Ascending aorta (tissue), 2 donors: ENCODE measurements at regions not wholly inside any gene's neighbourhood (a gene's known extent, or its start where the extent isn't known, plus 50 kb on each side); places are given as distances from the start of the nearest gene placed in this dataset.

ENCODE experiments used
- DNase-seq, 2 donors: peaks; one replicate each; pipeline ENCODE4 v3.0.0-alpha.2; 2019; ENCODE audit warnings: low spot score in 2 of 2
- H3K27ac ChIP-seq, 2 donors: fragments of 200-600 bp; sonication (generic); one replicate each; pipeline ENCODE4 v1.5.1; 2016 to 2017; ENCODE audit warnings: mild to moderate bottlenecking in 1 of 2
- H3K27me3 ChIP-seq: fragments of 200-600 bp; sonication (generic); one replicate; pipeline ENCODE4 v1.5.1; 2017
- H3K36me3 ChIP-seq, 2 donors: fragments of 200-600 bp; sonication (generic); one replicate each; pipeline ENCODE4 v1.5.1; 2016
- H3K4me1 ChIP-seq, 2 donors: fragments of 200-600 bp; sonication (generic); one replicate each; pipeline ENCODE4 v1.5.1; 2016 to 2017; ENCODE audit warnings: mild to moderate bottlenecking in 1 of 2
- H3K4me3 ChIP-seq, 2 donors: fragments of 200-600 bp; sonication (generic); one replicate each; pipeline ENCODE4 v1.5.1; 2016 to 2017; ENCODE audit warnings: mild to moderate bottlenecking in 1 of 2
- H3K9me3 ChIP-seq, 2 donors: fragments of 200-600 bp; sonication (generic); one replicate each; pipeline ENCODE4 v1.5.1; 2016
- intact Hi-C: fragments of 100-400 bp; cut with DNase I; formaldehyde crosslinking; loops from one replicate; pipeline ENCODE4 v1.15.1; 2023
- TF ChIP-seq, protein P1 (sequence below), 3 experiments: fragments of 200-600 bp in 2 of 3; fragments of 450-650 bp in 1 of 3; sonication (generic) in 2 of 3; IDR thresholded peaks; one replicate each; pipeline ENCODE4 v1.5.1; 2016 to 2019; ENCODE audit warnings: antibody characterized with exemption in 3 of 3, mild to moderate bottlenecking in 1 of 3, moderate library complexity in 1 of 3

DNA sequence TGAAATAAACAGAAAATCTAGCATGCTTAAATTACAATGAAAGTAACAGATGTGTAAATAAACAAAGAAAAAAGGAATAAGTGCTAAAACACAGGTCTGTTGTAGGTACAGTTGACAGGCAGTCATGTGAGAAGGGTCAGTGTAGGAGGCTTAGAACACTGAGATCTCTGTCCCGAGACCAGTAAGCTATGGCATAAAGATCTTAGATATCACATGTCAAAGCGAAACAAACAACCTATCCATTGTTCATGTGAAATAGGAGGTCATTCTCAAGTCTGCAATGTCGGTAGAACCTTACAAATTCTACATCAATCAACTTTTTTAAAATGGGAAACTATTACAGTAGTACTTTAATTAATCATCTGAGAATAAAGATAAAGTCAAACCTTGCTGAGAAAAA is 428.9 kb upstream of the ADGRL2 start:
- Histone ChIP-seq H3K4me1 (no peaks in the 10 kb centered on the region), H3K27me3 (no peaks in the 10 kb centered on the region), H3K9me3 (no peaks in the 10 kb centered on the region), H3K36me3 (no peaks in the 10 kb centered on the region), H3K27ac (no peak overlapping the region), H3K4me3 (no peak overlapping the region)
- intact Hi-C loops = no loop called here
- no peak for DNase-seq
- TF ChIP-seq, protein P1, sequence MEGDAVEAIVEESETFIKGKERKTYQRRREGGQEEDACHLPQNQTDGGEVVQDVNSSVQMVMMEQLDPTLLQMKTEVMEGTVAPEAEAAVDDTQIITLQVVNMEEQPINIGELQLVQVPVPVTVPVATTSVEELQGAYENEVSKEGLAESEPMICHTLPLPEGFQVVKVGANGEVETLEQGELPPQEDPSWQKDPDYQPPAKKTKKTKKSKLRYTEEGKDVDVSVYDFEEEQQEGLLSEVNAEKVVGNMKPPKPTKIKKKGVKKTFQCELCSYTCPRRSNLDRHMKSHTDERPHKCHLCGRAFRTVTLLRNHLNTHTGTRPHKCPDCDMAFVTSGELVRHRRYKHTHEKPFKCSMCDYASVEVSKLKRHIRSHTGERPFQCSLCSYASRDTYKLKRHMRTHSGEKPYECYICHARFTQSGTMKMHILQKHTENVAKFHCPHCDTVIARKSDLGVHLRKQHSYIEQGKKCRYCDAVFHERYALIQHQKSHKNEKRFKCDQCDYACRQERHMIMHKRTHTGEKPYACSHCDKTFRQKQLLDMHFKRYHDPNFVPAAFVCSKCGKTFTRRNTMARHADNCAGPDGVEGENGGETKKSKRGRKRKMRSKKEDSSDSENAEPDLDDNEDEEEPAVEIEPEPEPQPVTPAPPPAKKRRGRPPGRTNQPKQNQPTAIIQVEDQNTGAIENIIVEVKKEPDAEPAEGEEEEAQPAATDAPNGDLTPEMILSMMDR (IDR thresholded peaks at IDR 0.05) = no peak

DNA sequence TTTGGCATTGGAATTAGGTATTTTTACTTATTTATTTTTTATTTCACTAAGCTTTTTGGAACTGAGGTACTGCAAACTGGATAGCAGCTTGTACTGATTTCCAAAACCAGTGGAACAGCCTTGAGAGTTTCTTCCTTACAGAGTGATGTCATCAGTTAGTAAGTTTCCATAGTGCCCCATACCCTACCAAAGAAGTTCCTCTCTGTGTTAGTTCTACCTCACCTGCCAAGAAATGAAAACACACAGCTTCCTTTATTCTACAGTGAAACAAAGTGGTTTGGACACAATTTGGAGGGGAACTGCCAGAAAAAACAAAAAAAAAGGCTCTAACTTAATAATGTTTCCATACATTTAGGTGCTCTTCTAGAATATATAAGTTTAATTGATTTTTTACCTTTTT is 430.9 kb upstream of the ADGRL2 start:
- no peaks in the 10 kb centered on the region for H3K27me3 ChIP-seq
- no peaks in the 10 kb centered on the region for H3K9me3 ChIP-seq
- no peaks in the 10 kb centered on the region for H3K4me1 ChIP-seq
- intact Hi-C loops = no loop called here
- no peak overlapping the region for H3K4me3 ChIP-seq
- H3K27ac ChIP-seq = no peak overlapping the region
- no peaks in the 10 kb centered on the region for H3K36me3 ChIP-seq
- TF ChIP-seq, protein P1 (IDR thresholded peaks at IDR 0.05) = no peak
- DNase-seq = no peak

DNA sequence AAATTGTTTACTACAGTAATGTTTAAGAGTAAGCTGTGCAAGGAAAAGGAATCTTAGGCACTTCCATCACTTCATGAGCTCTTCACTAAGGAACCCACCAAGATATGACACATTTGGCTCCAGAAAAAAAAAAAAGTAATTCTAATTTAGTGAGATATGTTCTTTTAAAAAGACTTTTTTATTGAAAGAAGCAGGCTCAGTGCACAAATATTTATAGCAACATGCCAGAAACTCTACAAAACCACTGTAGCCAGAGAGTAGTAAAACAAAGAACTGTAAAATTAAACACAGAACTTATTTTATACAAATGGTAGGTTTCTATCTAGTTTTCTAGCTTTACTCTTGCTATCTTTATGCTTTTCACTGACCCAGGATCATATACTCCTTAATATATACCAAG is 434.6 kb upstream of the ADGRL2 start:
- no peaks in the 10 kb centered on the region for H3K9me3 ChIP-seq

GRCh38 chr1:81364088-81364487 is 436.6 kb upstream of the ADGRL2 start:
- TF ChIP-seq, protein P1 (IDR thresholded peaks at IDR 0.05) = no peak
- intact Hi-C loops = no loop called here
- Histone ChIP-seq H3K27me3 (no peaks in the 10 kb centered on the region), H3K36me3 (no peaks in the 10 kb centered on the region), H3K27ac (no peak overlapping the region), H3K4me3 (no peak overlapping the region), H3K9me3 (no peaks in the 10 kb centered on the region), H3K4me1 (no peaks in the 10 kb centered on the region)
- DNase-seq = no peak

More for the DNA sequence above, 434.6 kb upstream of the ADGRL2 start:
- Histone ChIP-seq H3K27me3 (no peaks in the 10 kb centered on the region), H3K4me1 (no peaks in the 10 kb centered on the region), H3K27ac (no peak overlapping the region), H3K36me3 (no peaks in the 10 kb centered on the region), H3K4me3 (no peak overlapping the region)
- TF ChIP-seq, protein P1 (IDR thresholded peaks at IDR 0.05) = no peak
- DNase-seq = no peak
- intact Hi-C loops = no loop called here

GRCh38 chr1:81358151-81358550 is 442.6 kb upstream of the ADGRL2 start:
- intact Hi-C loops = no loop called here
- H3K4me3 ChIP-seq = no peak overlapping the region
- no peaks in the 10 kb centered on the region for H3K36me3 ChIP-seq
- H3K27ac ChIP-seq = no peak overlapping the region
- H3K4me1 ChIP-seq = no peaks in the 10 kb centered on the region
- no peak for DNase-seq
- no peaks in the 10 kb centered on the region for H3K27me3 ChIP-seq
- TF ChIP-seq, protein P1 (IDR thresholded peaks at IDR 0.05) = no peak
- H3K9me3 ChIP-seq = no peaks in the 10 kb centered on the region

DNA sequence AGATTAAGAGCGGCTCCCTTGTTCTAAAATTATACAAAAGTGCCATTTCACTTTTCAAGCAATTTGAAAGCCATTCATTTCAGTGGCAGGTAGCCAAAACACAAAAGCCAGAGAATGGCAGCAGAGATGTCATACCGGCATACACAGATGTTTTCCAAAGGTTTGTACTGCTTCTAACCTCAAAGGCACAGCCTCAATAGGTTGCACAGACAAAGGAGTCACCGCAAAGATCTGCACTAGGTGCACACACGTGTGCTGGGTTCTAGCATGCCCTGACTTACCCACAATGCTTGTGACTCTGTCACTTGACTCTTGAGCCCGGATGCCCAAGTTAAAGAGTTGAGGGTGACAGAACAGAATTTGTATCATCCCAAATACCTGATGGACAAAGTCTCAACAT is 448.9 kb upstream of the ADGRL2 start:
- intact Hi-C loops = no loop called here
- TF ChIP-seq, protein P1 (IDR thresholded peaks at IDR 0.05) = no peak
- Histone ChIP-seq H3K27me3 (no peaks in the 10 kb centered on the region), H3K4me3 (no peak overlapping the region), H3K36me3 (no peaks in the 10 kb centered on the region), H3K4me1 (no peaks in the 10 kb centered on the region), H3K9me3 (no peaks in the 10 kb centered on the region), H3K27ac (no peak overlapping the region)
- no peak for DNase-seq
